Hepatocyte (in vitro differentiated cells): ENCODE measurements at regions not wholly inside any gene's neighbourhood (a gene's known extent, or its start where the extent isn't known, plus 50 kb on each side); places are given as distances from the start of the nearest gene placed in this dataset.

Source experiments
- DNase-seq: peaks from one replicate; pipeline ENCODE4 v3.0.0-alpha.2; 2016; ENCODE audit warnings: low spot score
- H2AFZ ChIP-seq: fragments of 200-600 bp; sonication (generic); 2 replicates; pipeline ENCODE4 v1.6.0; 2016; ENCODE audit warnings: antibody characterized with exemption, mild to moderate bottlenecking
- H3K27ac ChIP-seq: fragments of 200-600 bp; sonication (generic); 2 replicates; pipeline ENCODE4 v1.5.1; 2016; ENCODE audit warnings: mild to moderate bottlenecking
- H3K27me3 ChIP-seq: fragments of 200-600 bp; sonication (generic); 2 replicates; pipeline ENCODE4 v1.6.1; 2016
- H3K36me3 ChIP-seq: fragments of 200-600 bp; sonication (generic); replicated peaks from 2 replicates; pipeline ENCODE4 v1.5.1; 2016; ENCODE audit warnings: low read depth; ENCODE audit not compliant: insufficient read depth
- H3K4me1 ChIP-seq: fragments of 200-600 bp; sonication (generic); 2 replicates; pipeline ENCODE4 v1.5.1; 2016; ENCODE audit warnings: mild to moderate bottlenecking, moderate library complexity; ENCODE audit not compliant: insufficient read depth
- H3K4me2 ChIP-seq: fragments of 200-600 bp; sonication (generic); 2 replicates; pipeline ENCODE4 v1.6.0; 2016
- H3K4me3 ChIP-seq: fragments of 200-600 bp; sonication (generic); 2 replicates; pipeline ENCODE4 v1.5.1; 2016; ENCODE audit warnings: mild to moderate bottlenecking
- H3K79me2 ChIP-seq: fragments of 200-600 bp; sonication (generic); 2 replicates; pipeline ENCODE4 v1.6.0; 2017; ENCODE audit warnings: mild to moderate bottlenecking
- H3K9me2 ChIP-seq: fragments of 200-600 bp; sonication (generic); replicated peaks from 2 replicates; pipeline ENCODE4 v1.6.0; 2017; ENCODE audit warnings: mild to moderate bottlenecking; ENCODE audit not compliant: insufficient read depth
- H3K9me3 ChIP-seq: fragments of 200-600 bp; sonication (generic); 2 replicates; pipeline ENCODE4 v1.5.1; 2016; ENCODE audit warnings: low read depth, mild to moderate bottlenecking
- H4K20me1 ChIP-seq: fragments of 200-600 bp; sonication (generic); 2 replicates; pipeline ENCODE4 v1.6.0; 2016; ENCODE audit warnings: mild to moderate bottlenecking; ENCODE audit not compliant: insufficient read depth, poor library complexity, severe bottlenecking
- CTCF ChIP-seq: fragments of 200-600 bp; sonication (generic); IDR thresholded peaks from 2 replicates; pipeline ENCODE4 v1.5.1; 2016; ENCODE audit warnings: antibody characterized with exemption, mild to moderate bottlenecking; ENCODE audit not compliant: poor library complexity
- EZH2 ChIP-seq: fragments of 200-600 bp; sonication (generic); IDR thresholded peaks from 2 replicates; pipeline ENCODE4 v1.6.1; 2016; ENCODE audit warnings: antibody characterized with exemption, mild to moderate bottlenecking, borderline replicate concordance
- EZH2phosphoT487 ChIP-seq: fragments of 200-600 bp; sonication (generic); IDR thresholded peaks from one replicate; pipeline ENCODE4 v1.6.1; 2018; ENCODE audit warnings: antibody characterized with exemption, mild to moderate bottlenecking, low read depth, moderate library complexity; ENCODE audit not compliant: unreplicated experiment, severe bottlenecking
- WGBS: methylation state at CpG from one replicate; pipeline ENCODE4 v1.1.6; 2016; ENCODE audit warnings: low lambda C conversion rate; ENCODE audit errors: missing lambda C conversion rate; 5-methylcytosine and 5-hydroxymethylcytosine counted together

- no peak for TF ChIP-seq EZH2phosphoT487
- TF ChIP-seq EZH2 = no peak
- TF ChIP-seq CTCF = no peak
- H3K9me2 ChIP-seq = no peaks in the 10 kb centered on the region
- H3K4me3 ChIP-seq = no peak overlapping the region
- H3K9me3 ChIP-seq = no peaks in the 10 kb centered on the region
- no peak overlapping the region for H3K4me2 ChIP-seq
- DNase-seq = no peak
- H3K4me1 ChIP-seq = no peaks in the 10 kb centered on the region
- WGBS = 35% methylated on average over 1 of the region's 1 CpG
- H4K20me1 ChIP-seq = no peaks in the 10 kb centered on the region
- no peaks in the 10 kb centered on the region for H3K36me3 ChIP-seq
- no peak overlapping the region for H2AFZ ChIP-seq
- H3K27ac ChIP-seq = no peak overlapping the region
- no peaks in the 10 kb centered on the region for H3K79me2 ChIP-seq
- no peaks in the 10 kb centered on the region for H3K27me3 ChIP-seq
These were observed 243.9 kb upstream of the ZRANB2 start for GRCh38 chr1:71324671-71325267.

GRCh38 chr1:71312545-71312944, 231.7 kb upstream of the ZRANB2 start:
- 79% methylated on average over 2 of the region's 2 CpGs for WGBS
- H3K36me3 ChIP-seq = no peaks in the 10 kb centered on the region
- H3K27me3 ChIP-seq = no peaks in the 10 kb centered on the region
- H3K79me2 ChIP-seq = no peaks in the 10 kb centered on the region
- DNase-seq = no peak
- no peak overlapping the region for H2AFZ ChIP-seq
- H4K20me1 ChIP-seq = no peaks in the 10 kb centered on the region
- H3K9me3 ChIP-seq = no peaks in the 10 kb centered on the region
- no peaks in the 10 kb centered on the region for H3K9me2 ChIP-seq
- H3K27ac ChIP-seq = no peak overlapping the region
- H3K4me2 ChIP-seq = no peak overlapping the region
- no peak for TF ChIP-seq EZH2
- TF ChIP-seq EZH2phosphoT487 = no peak
- no peak for TF ChIP-seq CTCF
- H3K4me3 ChIP-seq = no peak overlapping the region
- H3K4me1 ChIP-seq = no peaks in the 10 kb centered on the region

GRCh38 chr1:71311376-71311775, 230.5 kb upstream of the ZRANB2 start:
- no peak overlapping the region for H3K4me2 ChIP-seq
- no peaks in the 10 kb centered on the region for H4K20me1 ChIP-seq
- H3K4me1 ChIP-seq = no peaks in the 10 kb centered on the region
- H3K27me3 ChIP-seq = no peaks in the 10 kb centered on the region
- no peaks in the 10 kb centered on the region for H3K79me2 ChIP-seq
- H3K36me3 ChIP-seq = no peaks in the 10 kb centered on the region
- H3K9me2 ChIP-seq = no peaks in the 10 kb centered on the region
- no peak for DNase-seq
- WGBS = 65% methylated on average over 1 of the region's 1 CpG
- H2AFZ ChIP-seq = no peak overlapping the region
- H3K27ac ChIP-seq = no peak overlapping the region
- no peak overlapping the region for H3K4me3 ChIP-seq
- no peaks in the 10 kb centered on the region for H3K9me3 ChIP-seq
- no peak for TF ChIP-seq EZH2phosphoT487
- TF ChIP-seq EZH2 = no peak
- no peak for TF ChIP-seq CTCF

GRCh38 chr1:71307451-71307850, 226.6 kb upstream of the ZRANB2 start:
- no peak overlapping the region for H3K4me2 ChIP-seq
- no peak overlapping the region for H3K4me3 ChIP-seq
- H3K9me2 ChIP-seq = no peaks in the 10 kb centered on the region
- no peak overlapping the region for H2AFZ ChIP-seq
- no peak for DNase-seq
- no peaks in the 10 kb centered on the region for H3K27me3 ChIP-seq
- no peaks in the 10 kb centered on the region for H3K9me3 ChIP-seq
- H3K27ac ChIP-seq = no peak overlapping the region
- H3K4me1 ChIP-seq = no peaks in the 10 kb centered on the region
- no peaks in the 10 kb centered on the region for H3K79me2 ChIP-seq
- H3K36me3 ChIP-seq = no peaks in the 10 kb centered on the region
- TF ChIP-seq EZH2phosphoT487 (no peak), CTCF (no peak), EZH2 (no peak)
- H4K20me1 ChIP-seq = no peaks in the 10 kb centered on the region
